NCI-H1105 (cell line): ENCODE measurements at regions not wholly inside any gene's neighbourhood (a gene's known extent, or its start where the extent isn't known, plus 50 kb on each side); places are given as distances from the start of the nearest gene placed in this dataset.
"Not testable (repeated sequence)": the region's sequence is repeated elsewhere in the genome, so short reads cannot be mapped to it uniquely, and the experiment has no call there.

ENCODE experiments used
- DNase-seq: peaks from one replicate; lab custom pipeline; 2025; lab: John Stamatoyannopoulos, UW

- DNase-seq, result no peak
These were observed 1647.1 kb downstream of the SUCLG1 start for GRCh38 chr2:82811946-82812345.

DNA sequence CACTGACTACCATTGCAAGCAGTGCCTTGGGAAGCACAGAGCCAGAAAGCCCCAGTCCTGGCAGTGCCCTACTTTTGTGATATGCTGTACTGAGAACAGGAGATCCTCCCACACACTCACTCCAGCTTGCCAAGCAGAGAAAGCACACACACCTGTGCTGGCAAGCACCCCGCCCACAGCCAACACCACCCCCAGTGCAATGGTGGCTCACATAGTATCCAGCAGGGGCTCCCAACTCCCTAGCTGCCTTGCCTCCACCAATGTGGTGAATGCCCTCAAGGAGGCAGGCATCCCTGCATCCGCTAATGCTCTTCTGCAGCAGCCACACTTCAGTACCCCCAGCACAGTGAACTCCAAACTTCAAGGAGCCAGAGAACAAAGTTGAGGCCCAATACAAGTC is 1655.8 kb downstream of the SUCLG1 start:
- DNase-seq, result no peak

GRCh38 chr2:82797469-82797868 is 1661.6 kb downstream of the SUCLG1 start:
- DNase-seq, result no peak

- no peak for DNase-seq
These were observed 1662.9 kb downstream of the SUCLG1 start for GRCh38 chr2:82796132-82796531.

DNA sequence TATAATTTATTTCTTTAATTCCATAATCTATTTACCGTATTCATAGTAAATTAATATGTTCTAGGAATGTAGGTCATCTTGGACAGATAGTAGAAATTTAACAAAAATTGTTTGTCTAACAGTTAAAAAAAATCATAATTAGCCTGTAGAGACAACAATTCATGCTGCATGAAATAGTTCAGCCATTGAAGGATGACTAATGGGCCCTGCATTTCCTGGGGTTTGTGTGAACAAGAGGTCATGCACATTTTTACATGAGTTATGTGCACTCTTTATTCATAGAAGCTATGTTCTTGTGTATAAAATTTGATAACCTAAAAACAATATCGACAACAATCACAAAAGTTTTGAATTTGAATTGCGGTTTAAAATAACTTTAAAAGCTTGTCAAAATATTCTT is 1663.6 kb downstream of the SUCLG1 start:
- no peak for DNase-seq

- DNase-seq, result no peak
These were observed 1665.2 kb downstream of the SUCLG1 start for GRCh38 chr2:82793711-82794435.

- no peak for DNase-seq
These were observed 1666.8 kb downstream of the SUCLG1 start for GRCh38 chr2:82792316-82792715.

GRCh38 chr2:82790206-82791021 is 1668.7 kb downstream of the SUCLG1 start:
- DNase-seq, result no peak

DNA sequence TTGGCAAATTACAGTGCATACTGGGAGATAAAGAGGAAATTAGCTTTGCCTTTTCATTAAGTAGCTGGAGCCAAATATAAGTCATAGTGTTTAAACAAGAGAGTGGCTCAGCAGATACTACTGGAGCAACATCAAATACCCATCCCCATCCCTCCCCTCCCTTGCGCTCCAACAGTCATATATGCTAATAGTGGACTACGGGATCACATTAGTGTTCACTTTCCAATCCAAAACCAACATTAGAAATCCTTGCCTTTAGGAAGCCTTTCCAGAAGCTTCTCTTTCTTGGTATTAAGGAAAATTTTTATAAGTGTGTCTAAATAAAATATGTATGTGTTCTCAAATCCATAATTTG is 1669.3 kb downstream of the SUCLG1 start:
- no peak for DNase-seq

DNA sequence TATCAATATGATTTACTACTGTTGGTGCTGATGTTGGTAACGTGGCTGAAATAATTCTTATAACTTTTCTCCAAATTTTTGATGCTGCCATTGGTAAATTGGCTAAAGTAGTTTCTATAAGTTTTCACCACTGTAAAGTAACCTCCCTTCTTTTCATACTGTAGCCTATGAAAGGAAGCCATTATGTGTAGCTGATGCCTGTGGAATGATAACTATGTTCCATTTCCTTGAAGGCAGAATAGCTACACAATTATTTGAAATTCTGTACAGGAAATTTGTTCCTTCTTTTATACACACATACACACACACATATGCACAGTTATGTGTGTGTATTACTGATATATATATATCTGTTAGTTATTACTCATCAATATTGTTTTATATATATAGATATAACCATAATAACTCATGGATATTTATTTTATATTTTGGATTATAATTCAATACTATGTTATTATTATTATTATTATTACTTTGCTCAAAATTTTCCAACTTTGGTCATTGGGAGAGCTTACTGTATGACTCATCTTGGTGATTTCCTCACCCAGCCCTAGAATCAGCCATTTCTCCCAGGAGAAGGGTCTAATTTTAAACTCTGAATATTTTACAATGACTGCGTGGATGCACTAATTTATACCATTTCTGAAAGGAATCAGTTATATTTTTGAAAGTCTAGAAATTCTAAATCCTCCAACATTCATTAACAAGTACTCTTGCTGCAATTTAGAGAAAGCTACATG is 1677.7 kb downstream of the SUCLG1 start:
- no peak for DNase-seq

- no peak for DNase-seq
These were observed 1679.0 kb downstream of the SUCLG1 start for GRCh38 chr2:82780050-82780449.

DNA sequence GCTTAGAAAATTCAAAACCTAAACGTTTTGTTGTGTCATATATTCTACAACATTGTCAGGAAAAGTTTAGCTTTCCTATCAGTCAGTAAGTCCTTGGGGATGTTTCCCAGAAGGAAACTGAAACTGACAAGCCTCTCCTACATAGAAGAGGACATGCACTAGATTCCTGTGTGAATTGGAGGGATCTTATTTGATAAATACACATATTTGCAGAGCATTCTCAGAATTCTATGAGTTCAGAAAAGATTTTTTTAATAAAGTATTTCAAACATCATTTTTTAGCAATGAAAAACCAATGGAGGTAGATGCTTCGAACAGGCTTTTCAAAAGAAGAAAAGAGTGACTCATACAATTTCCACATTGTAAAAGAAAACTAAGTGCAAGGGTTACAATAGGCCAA is 1706.7 kb downstream of the SUCLG1 start:
- no peak for DNase-seq

DNA sequence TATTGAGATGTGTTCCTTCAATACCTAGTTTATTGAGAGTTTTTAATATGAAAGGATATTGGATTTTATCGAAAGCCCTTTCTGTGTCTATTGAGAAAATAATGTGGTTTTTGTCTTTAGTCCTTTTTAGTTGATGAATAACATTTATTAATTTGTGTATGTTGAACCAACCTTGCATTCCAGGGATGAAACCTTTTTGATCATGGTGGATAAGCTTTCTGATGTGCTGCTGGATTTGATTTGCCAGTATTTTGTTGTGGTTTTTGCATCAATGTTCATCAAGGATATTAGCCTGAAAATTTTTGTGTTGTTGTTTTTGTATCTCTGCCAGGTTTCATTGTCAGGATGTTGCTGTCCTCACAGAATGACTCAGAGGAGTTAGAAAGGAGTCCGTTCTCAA is 1710.4 kb downstream of the SUCLG1 start:
- no peak for DNase-seq

GRCh38 chr2:82740527-82740926 is 1718.6 kb downstream of the SUCLG1 start:
- no peak for DNase-seq

DNA sequence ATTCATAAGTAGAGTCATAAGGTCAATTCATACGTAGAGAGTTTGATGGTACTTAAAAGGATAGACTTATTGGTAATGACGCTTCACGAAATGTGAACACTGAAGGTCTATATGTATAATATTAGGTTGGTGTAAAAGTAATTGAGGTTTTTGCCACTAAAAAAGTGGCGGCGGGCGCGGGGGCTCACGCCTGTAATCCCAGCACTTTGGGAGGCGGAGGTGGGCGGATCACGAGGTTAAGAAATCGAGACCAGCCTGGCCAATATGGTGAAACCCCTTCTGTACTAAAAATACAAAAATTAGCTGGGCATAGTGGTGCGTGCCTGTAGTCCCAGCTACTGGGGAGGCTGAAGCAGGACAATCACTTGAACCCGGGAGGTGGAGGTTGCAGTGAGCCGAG is 1721.1 kb downstream of the SUCLG1 start:
- DNase-seq, result not testable (repeated sequence)

DNA sequence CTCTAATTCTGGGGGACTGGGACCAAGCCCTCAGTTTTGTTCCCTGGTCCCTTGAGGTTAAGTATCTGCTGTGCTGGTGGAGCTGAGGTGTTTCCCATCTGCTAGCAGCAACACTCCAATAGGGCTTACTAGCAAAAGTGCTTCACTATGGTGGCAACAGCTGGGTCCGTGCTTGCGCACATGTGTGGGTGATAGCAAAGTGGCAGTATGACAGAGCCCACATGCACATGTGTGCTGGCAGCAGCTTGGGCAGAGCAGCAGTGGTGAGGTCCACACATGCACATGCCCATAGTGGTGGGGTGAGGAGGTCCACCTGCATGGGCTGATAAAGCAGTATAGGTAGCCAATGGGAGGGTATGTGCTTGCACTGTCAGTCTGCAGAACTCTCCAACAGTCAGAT is 1723.7 kb downstream of the SUCLG1 start:
- no peak for DNase-seq

DNA sequence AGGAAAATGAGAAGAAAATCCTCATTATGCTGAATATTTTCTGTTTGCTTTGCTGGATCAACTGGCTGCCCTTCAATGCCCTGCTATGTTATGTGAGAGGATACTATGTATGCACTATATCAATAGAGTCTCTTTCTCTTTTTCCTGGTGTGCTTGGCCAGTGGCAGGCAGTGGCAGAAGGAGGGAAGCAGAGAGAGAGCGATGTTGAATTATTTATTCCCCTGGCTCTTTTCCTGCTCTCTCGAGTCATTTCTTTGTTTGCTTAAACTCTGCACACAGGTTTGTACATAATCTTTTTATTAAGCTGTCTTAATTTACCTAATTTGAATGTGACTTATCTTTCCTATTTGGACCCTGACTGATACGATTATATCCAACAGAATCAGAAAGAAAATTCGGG is 1727.3 kb downstream of the SUCLG1 start:
- no peak for DNase-seq

- DNase-seq, result no peak
These were observed 1728.3 kb downstream of the SUCLG1 start for GRCh38 chr2:82730811-82731210.

- no peak for DNase-seq
These were observed 1731.0 kb downstream of the SUCLG1 start for GRCh38 chr2:82728090-82728489.

DNA sequence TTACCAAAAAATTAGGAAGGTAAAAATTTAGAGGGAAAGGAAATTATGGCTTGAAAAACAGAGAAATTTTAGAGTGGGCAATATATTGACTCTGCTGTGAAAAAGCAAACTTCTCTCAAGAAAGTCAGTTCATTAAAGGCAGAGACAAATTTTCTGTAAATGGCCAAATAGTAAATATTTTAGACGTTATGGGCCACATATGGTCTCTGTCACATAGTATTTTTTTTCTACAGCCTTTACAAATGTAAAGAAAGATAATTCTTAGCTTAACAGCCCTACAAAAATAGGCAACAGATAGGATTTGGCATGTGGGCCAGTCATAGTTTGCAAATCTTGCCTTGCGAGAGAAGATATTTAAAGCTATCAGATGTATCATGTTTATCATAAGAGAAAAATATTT is 1750.4 kb downstream of the SUCLG1 start:
- no peak for DNase-seq

DNA sequence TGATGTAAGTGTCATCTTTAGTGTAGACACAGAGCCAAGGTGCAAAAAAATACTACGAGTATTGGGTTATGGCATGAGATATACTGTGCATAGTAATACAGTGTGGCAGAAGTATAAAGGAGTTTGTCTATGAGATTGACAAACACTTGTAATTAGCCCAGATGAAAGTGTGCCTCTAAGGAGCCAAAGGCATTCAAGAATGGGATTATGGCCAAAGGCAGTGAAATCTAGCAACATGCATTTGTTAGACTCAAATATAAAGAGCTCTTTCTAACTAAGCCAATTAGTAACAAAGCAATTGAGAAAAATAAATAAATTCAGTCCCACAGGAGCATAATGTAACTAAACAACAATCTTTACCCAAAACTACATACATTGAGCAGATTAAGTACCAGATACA is 1761.8 kb downstream of the SUCLG1 start:
- DNase-seq, result no peak

GRCh38 chr2:82694431-82694830 is 1764.6 kb downstream of the SUCLG1 start:
- no peak for DNase-seq
